Caco-2 (cell line): ENCODE measurements at regions not wholly inside any gene's neighbourhood (a gene's known extent, or its start where the extent isn't known, plus 50 kb on each side); places are given as distances from the start of the nearest gene placed in this dataset.

ENCODE experiments used
- BruUV-seq: library from RNA; stranded (reverse); fragments of 400-500 nt; replicated peaks from 2 replicates; lab custom pipeline; 2021; lab: Mats Ljungman, UMichigan
- CTCF ChIA-PET: fragments of 300-600 bp; sonication (Branson Sonifier 250); formaldehyde crosslinking; loops from one replicate; lab custom pipeline; 2022; ENCODE audit warnings: antibody characterized with exemption; lab: Charles Lee
- POLR2A ChIA-PET: fragments of 300-600 bp; sonication (Branson Sonifier 250); formaldehyde crosslinking; loops from one replicate; lab custom pipeline; 2022; ENCODE audit warnings: antibody characterized with exemption; lab: Charles Lee
- DNase-seq, 2 experiments: peaks; one replicate each; pipeline versions ENCODE4 v3.0.0 to v3.0.0-alpha.2; 2020 to 2022
- H3K27me3 ChIP-seq: replicated peaks from 2 replicates; pipeline ENCODE4 v1.6.0; 2011; ENCODE audit warnings: low read length; ENCODE audit not compliant: control insufficient read depth, insufficient read depth
- H3K36me3 ChIP-seq: 2 replicates; pipeline ENCODE4 v1.5.1; 2011; ENCODE audit warnings: low read length; ENCODE audit not compliant: control insufficient read depth, insufficient read depth
- H3K4me1 ChIP-seq: fragments of 250-450 bp; sonication (Bioruptor Pico); 2 replicates; pipeline ENCODE4 v1.5.1; 2020; ENCODE audit warnings: mild to moderate bottlenecking
- H3K4me3 ChIP-seq: 2 replicates; pipeline ENCODE4 v1.5.1; 2011; ENCODE audit warnings: low read depth, mild to moderate bottlenecking, control low read depth, low read length
- H3K9me3 ChIP-seq: fragments of 250-450 bp; sonication (Bioruptor Pico); 2 replicates; pipeline ENCODE4 v1.5.1; 2020; ENCODE audit warnings: mild to moderate bottlenecking, moderate library complexity
- H3K27ac Mint-ChIP-seq: one replicate; pipeline ENCODE4 v1.8.0; 2022; ENCODE audit warnings: mixed read lengths; ENCODE audit not compliant: unreplicated experiment
- H3K27me3 Mint-ChIP-seq: one replicate; pipeline ENCODE4 v1.8.0; 2022; ENCODE audit warnings: mixed read lengths; ENCODE audit not compliant: insufficient read depth, unreplicated experiment
- H3K36me3 Mint-ChIP-seq: one replicate; pipeline ENCODE4 v1.8.0; 2022; ENCODE audit warnings: mild to moderate bottlenecking, mixed read lengths; ENCODE audit not compliant: insufficient read depth, unreplicated experiment
- H3K4me1 Mint-ChIP-seq: one replicate; pipeline ENCODE4 v1.8.0; 2022; ENCODE audit warnings: low read depth, mixed read lengths; ENCODE audit not compliant: unreplicated experiment
- H3K4me3 Mint-ChIP-seq: one replicate; pipeline ENCODE4 v1.8.0; 2022; ENCODE audit warnings: mild to moderate bottlenecking, moderate library complexity, mixed read lengths; ENCODE audit not compliant: unreplicated experiment
- H3K9me3 Mint-ChIP-seq: one replicate; pipeline ENCODE4 v1.8.0; 2022; ENCODE audit warnings: mixed read lengths; ENCODE audit not compliant: unreplicated experiment
- intact Hi-C: fragments of 100-400 bp; cut with micrococcal nuclease; formaldehyde crosslinking; loops from one replicate; pipeline ENCODE4 v1.10.0; 2022; ENCODE audit not compliant: unreplicated experiment
- TF ChIP-seq, protein P1 (sequence below), 2 experiments: fragments of 200-600 bp in 1 of 2; IDR thresholded peaks; 1 replicate in 1 of 2; 2 replicates in 1 of 2; pipeline versions ENCODE4 v1.5.1 to v1.8.0; 2011 to 2022; ENCODE audit warnings: antibody characterized with exemption in 1 of 2, control low read depth in 1 of 2, inconsistent platforms in 1 of 2, low read depth in 1 of 2, low read length in 1 of 2, mild to moderate bottlenecking in 1 of 2, moderate library complexity in 1 of 2; ENCODE audit not compliant: insufficient read depth in 1 of 2, severe bottlenecking in 1 of 2, unreplicated experiment in 1 of 2

GRCh38 chr4:24650849-24651640 is 66.7 kb upstream of the DHX15 start:
- intact Hi-C loops: no loop called here
- CTCF ChIA-PET: no interaction called here

DNA sequence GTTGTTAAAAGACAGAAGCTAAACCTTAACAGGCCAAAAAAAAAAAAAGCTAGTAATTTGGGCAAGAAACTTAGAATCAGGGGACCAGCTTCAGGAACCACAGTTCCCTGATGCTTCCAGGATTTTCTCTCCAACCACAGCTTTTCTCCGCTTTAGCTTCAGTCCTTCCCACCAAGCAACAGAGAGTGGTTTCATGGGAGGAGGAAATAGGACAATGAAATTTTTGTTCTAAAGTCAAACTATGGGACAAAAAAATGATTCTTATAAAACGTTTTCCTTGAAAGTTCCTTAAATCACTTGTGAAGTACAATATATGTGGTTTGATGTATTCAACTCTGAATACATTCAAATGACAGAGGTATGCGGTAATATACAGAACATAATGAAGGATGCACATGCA is 71.0 kb upstream of the DHX15 start:
- no TSS peak for BruUV-seq
- Histone ChIP-seq H3K4me1 (peaks cover 32% of the 10 kb centered on the region), H3K9me3 (no peaks in the 10 kb centered on the region), H3K27me3 (no peaks in the 10 kb centered on the region), H3K4me3 (no peak overlapping the region), H3K36me3 (no peaks in the 10 kb centered on the region)
- TF ChIP-seq, protein P1, sequence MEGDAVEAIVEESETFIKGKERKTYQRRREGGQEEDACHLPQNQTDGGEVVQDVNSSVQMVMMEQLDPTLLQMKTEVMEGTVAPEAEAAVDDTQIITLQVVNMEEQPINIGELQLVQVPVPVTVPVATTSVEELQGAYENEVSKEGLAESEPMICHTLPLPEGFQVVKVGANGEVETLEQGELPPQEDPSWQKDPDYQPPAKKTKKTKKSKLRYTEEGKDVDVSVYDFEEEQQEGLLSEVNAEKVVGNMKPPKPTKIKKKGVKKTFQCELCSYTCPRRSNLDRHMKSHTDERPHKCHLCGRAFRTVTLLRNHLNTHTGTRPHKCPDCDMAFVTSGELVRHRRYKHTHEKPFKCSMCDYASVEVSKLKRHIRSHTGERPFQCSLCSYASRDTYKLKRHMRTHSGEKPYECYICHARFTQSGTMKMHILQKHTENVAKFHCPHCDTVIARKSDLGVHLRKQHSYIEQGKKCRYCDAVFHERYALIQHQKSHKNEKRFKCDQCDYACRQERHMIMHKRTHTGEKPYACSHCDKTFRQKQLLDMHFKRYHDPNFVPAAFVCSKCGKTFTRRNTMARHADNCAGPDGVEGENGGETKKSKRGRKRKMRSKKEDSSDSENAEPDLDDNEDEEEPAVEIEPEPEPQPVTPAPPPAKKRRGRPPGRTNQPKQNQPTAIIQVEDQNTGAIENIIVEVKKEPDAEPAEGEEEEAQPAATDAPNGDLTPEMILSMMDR (IDR thresholded peaks at IDR 0.05; ENCODE audit: insufficient read depth in 1 of 2, low read depth in 1 of 2, low read length in 1 of 2, severe bottlenecking in 1 of 2, unreplicated experiment in 1 of 2): no peak
- ChIA-PET CTCF (interaction anchor here (0.6 to 0.7 kb wide), 3 partner anchors 108 to 386 kb away, joined by 3 to 7 read pairs (median 5); no protein-coding TSS in a partner anchor), POLR2A (interaction anchor here (0.6 kb wide), 1 partner anchor 71 kb away, joined by 3 read pairs; no protein-coding TSS in a partner anchor)
- H3K27me3 Mint-ChIP-seq: no peaks in the 10 kb centered on the region
- H3K36me3 Mint-ChIP-seq: no peaks in the 10 kb centered on the region
- no peak overlapping the region for H3K4me3 Mint-ChIP-seq
- intact Hi-C loops: loop anchor here (5.0 kb wide), 2 partner anchors 73 to 88 kb away; partner anchors contain the start of gene DHX15
- no peak for DNase-seq
- H3K9me3 Mint-ChIP-seq: no peaks in the 10 kb centered on the region
- peak overlapping the region; percentile 57 for H3K27ac Mint-ChIP-seq
- H3K4me1 Mint-ChIP-seq: peaks cover 30% of the 10 kb centered on the region

More at GRCh38 chr4:24650849-24651640, 66.7 kb upstream of the DHX15 start:
- no peak for DNase-seq
- H3K27me3 Mint-ChIP-seq: no peaks in the 10 kb centered on the region
- H3K4me1 Mint-ChIP-seq: peaks cover 5% of the 10 kb centered on the region
- BruUV-seq: no TSS peak
- Histone ChIP-seq H3K27me3 (no peaks in the 10 kb centered on the region), H3K9me3 (no peaks in the 10 kb centered on the region), H3K4me1 (peaks cover 7% of the 10 kb centered on the region), H3K36me3 (no peaks in the 10 kb centered on the region), H3K4me3 (no peak overlapping the region)
- no peaks in the 10 kb centered on the region for H3K36me3 Mint-ChIP-seq
- H3K27ac Mint-ChIP-seq: no peak overlapping the region
- no peaks in the 10 kb centered on the region for H3K9me3 Mint-ChIP-seq
- TF ChIP-seq, protein P1 (IDR thresholded peaks at IDR 0.05; ENCODE audit: insufficient read depth in 1 of 2, low read depth in 1 of 2, low read length in 1 of 2, severe bottlenecking in 1 of 2, unreplicated experiment in 1 of 2): no peak
- no peak overlapping the region for H3K4me3 Mint-ChIP-seq
- POLR2A ChIA-PET: no interaction called here

- intact Hi-C loops: loop anchor here (1.0 to 5.0 kb wide), 4 partner anchors 13 to 89 kb away; partner anchors contain the start of gene DHX15
- no TSS peak for BruUV-seq
Measured at GRCh38 chr4:24655971-24656370, 71.6 kb upstream of the DHX15 start.

More at GRCh38 chr4:24655971-24656370, 71.6 kb upstream of the DHX15 start:
- Mint-ChIP-seq H3K4me3 (no peak overlapping the region), H3K36me3 (no peaks in the 10 kb centered on the region), H3K27ac (peak overlapping the region; percentile 57), H3K9me3 (no peaks in the 10 kb centered on the region), H3K27me3 (no peaks in the 10 kb centered on the region), H3K4me1 (peaks cover 30% of the 10 kb centered on the region)
- TF ChIP-seq, protein P1 (IDR thresholded peaks at IDR 0.05; ENCODE audit: insufficient read depth in 1 of 2, low read depth in 1 of 2, low read length in 1 of 2, severe bottlenecking in 1 of 2, unreplicated experiment in 1 of 2): no peak
- Histone ChIP-seq H3K27me3 (no peaks in the 10 kb centered on the region), H3K4me1 (peaks cover 32% of the 10 kb centered on the region), H3K36me3 (no peaks in the 10 kb centered on the region), H3K4me3 (no peak overlapping the region), H3K9me3 (no peaks in the 10 kb centered on the region)
- CTCF ChIA-PET: interaction anchor here (0.6 kb wide), 2 partner anchors 109 to 140 kb away, joined by 3 to 5 read pairs; no protein-coding TSS in a partner anchor
- POLR2A ChIA-PET: no interaction called here
- peak; percentile 47 to 58 for DNase-seq
